Mesenchymal stem cell (in vitro differentiated cells and primary cell): ENCODE measurements at regions not wholly inside any gene's neighbourhood (a gene's known extent, or its start where the extent isn't known, plus 50 kb on each side); places are given as distances from the start of the nearest gene placed in this dataset.
A peak's percentile ranks its signal among the peaks of the same experiment; 100 is the strongest.

Experiments used
- DNase-seq: peaks from one replicate; pipeline ENCODE4 v3.0.0-alpha.2; 2013
- H2AFZ ChIP-seq: one replicate; pipeline ENCODE4 v1.6.1; 2013; ENCODE audit warnings: low read depth, mild to moderate bottlenecking, control low read depth, inconsistent platforms, low read length, moderate library complexity
- H2AK5ac ChIP-seq: 2 replicates; pipeline ENCODE4 v1.6.1; 2013; ENCODE audit warnings: low read length, moderate library complexity, mild to moderate bottlenecking, inconsistent platforms; ENCODE audit not compliant: severe bottlenecking
- H2BK120ac ChIP-seq: one replicate; pipeline ENCODE4 v1.6.1; 2013; ENCODE audit warnings: low read depth, mild to moderate bottlenecking, inconsistent platforms, low read length, moderate library complexity
- H2BK12ac ChIP-seq, 2 experiments: one replicate each; pipeline ENCODE4 v1.6.1; 2013; ENCODE audit warnings: inconsistent platforms in 2 of 2, low read length in 2 of 2, mild to moderate bottlenecking in 2 of 2, moderate library complexity in 2 of 2, control low read depth in 1 of 2
- H2BK15ac ChIP-seq: one replicate; pipeline ENCODE4 v1.6.1; 2013; ENCODE audit warnings: mild to moderate bottlenecking, low read depth, inconsistent platforms; ENCODE audit not compliant: poor library complexity, severe bottlenecking
- H2BK5ac ChIP-seq: 2 replicates; pipeline ENCODE4 v1.6.1; 2013; ENCODE audit warnings: low read depth, mild to moderate bottlenecking, low read length, control low read depth, inconsistent platforms; ENCODE audit not compliant: poor library complexity, severe bottlenecking
- H3K14ac ChIP-seq, 2 experiments: one replicate each; pipeline ENCODE4 v1.6.1; 2013; ENCODE audit warnings: inconsistent platforms in 2 of 2, low read length in 2 of 2, control low read depth in 1 of 2, mild to moderate bottlenecking in 1 of 2, moderate library complexity in 1 of 2
- H3K18ac ChIP-seq, 2 experiments: one replicate each; pipeline ENCODE4 v1.6.1; 2013; ENCODE audit warnings: inconsistent platforms in 2 of 2, low read length in 2 of 2, control low read depth in 1 of 2, low read depth in 1 of 2, mild to moderate bottlenecking in 1 of 2
- H3K23ac ChIP-seq, 2 experiments: one replicate each; pipeline ENCODE4 v1.6.1; 2013; ENCODE audit warnings: inconsistent platforms in 2 of 2, low read length in 2 of 2, mild to moderate bottlenecking in 2 of 2, moderate library complexity in 2 of 2, control low read depth in 1 of 2
- H3K27ac ChIP-seq: 2 replicates; pipeline ENCODE4 v1.5.1; 2013; ENCODE audit warnings: mild to moderate bottlenecking, moderate library complexity, low read length, control low read depth, inconsistent platforms; ENCODE audit not compliant: poor library complexity, severe bottlenecking
- H3K27me3 ChIP-seq, 2 experiments: 2 replicates each; pipeline versions ENCODE4 v1.6.1 to v1.7.0; 2013; ENCODE audit warnings: low read length in 2 of 2, mild to moderate bottlenecking in 2 of 2, moderate library complexity in 2 of 2, control low read depth in 1 of 2, inconsistent platforms in 1 of 2; ENCODE audit not compliant: control insufficient read depth in 1 of 2, insufficient read depth in 1 of 2
- H3K36me3 ChIP-seq, 2 experiments: 2 replicates each; pipeline versions ENCODE4 v1.6.1 to v1.7.0; 2013; ENCODE audit warnings: low read length in 2 of 2, control low read depth in 1 of 2, inconsistent platforms in 1 of 2, low read depth in 1 of 2, mild to moderate bottlenecking in 1 of 2; ENCODE audit not compliant: insufficient read depth in 2 of 2, control insufficient read depth in 1 of 2
- H3K4ac ChIP-seq, 2 experiments: one replicate each; pipeline ENCODE4 v1.6.1; 2013; ENCODE audit warnings: inconsistent platforms in 2 of 2, low read length in 2 of 2, mild to moderate bottlenecking in 2 of 2, moderate library complexity in 2 of 2, control low read depth in 1 of 2, low read depth in 1 of 2
- H3K4me1 ChIP-seq: 2 replicates; pipeline ENCODE4 v1.6.1; 2013; ENCODE audit warnings: low read depth, low read length, control low read depth; ENCODE audit not compliant: control insufficient read depth, insufficient read depth
- H3K4me2 ChIP-seq: 2 replicates; pipeline ENCODE4 v1.6.1; 2013; ENCODE audit warnings: low read length, mild to moderate bottlenecking, inconsistent platforms; ENCODE audit not compliant: poor library complexity, severe bottlenecking
- H3K4me3 ChIP-seq, 2 experiments: 2 replicates each; pipeline versions ENCODE4 v1.5.1 to v1.7.0; 2013; ENCODE audit warnings: low read length in 2 of 2, mild to moderate bottlenecking in 2 of 2, control low read depth in 1 of 2, low read depth in 1 of 2; ENCODE audit not compliant: insufficient read depth in 1 of 2
- H3K79me1 ChIP-seq: replicated peaks from 2 replicates; pipeline ENCODE4 v1.6.1; 2013; ENCODE audit warnings: mild to moderate bottlenecking, control low read depth, low read length, inconsistent platforms; ENCODE audit not compliant: poor library complexity, severe bottlenecking
- H3K9ac ChIP-seq: 2 replicates; pipeline ENCODE4 v1.7.0; 2013; ENCODE audit warnings: mild to moderate bottlenecking, low read length, moderate library complexity
- H3K9me3 ChIP-seq: 2 replicates; pipeline ENCODE4 v1.7.0; 2013; ENCODE audit warnings: mild to moderate bottlenecking, low read length; ENCODE audit not compliant: control insufficient read depth
- H4K8ac ChIP-seq: one replicate; pipeline ENCODE4 v1.6.1; 2013; ENCODE audit warnings: inconsistent platforms, mild to moderate bottlenecking, low read length, moderate library complexity
- H4K91ac ChIP-seq: one replicate; pipeline ENCODE4 v1.6.1; 2013; ENCODE audit warnings: mild to moderate bottlenecking, low read length, inconsistent platforms
- WGBS: methylation state at CpG from one replicate; pipeline ENCODE4 v1.1.7; 2013; ENCODE audit warnings: mixed read lengths; 5-methylcytosine and 5-hydroxymethylcytosine counted together

DNA sequence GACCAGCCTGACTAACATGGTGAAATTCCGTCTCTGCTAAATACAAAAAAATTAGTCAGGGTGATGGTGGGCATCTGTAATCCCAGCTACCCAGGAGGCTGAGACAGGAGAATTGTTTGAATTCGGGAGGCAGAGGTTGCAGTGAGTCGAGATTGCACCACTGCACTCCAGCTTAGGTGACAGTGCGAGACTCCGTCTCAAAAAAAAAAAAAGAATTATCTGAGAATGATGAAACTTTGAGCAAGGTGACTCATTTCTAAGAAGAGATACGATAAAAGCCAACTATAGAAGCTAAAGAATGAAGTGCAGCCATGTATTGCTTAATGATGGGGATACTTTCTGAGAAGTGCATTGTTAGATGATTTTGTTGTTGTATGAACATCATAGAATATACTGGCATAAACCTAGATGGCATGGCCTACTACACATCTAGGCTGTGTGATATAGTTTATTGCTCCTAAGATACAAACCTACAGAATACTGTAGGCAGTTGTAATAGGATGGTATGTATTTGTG lies 64.7 kb downstream of the SNRPE start:
- peaks cover 2% of the 10 kb centered on the region for H3K4me1 ChIP-seq
- H3K79me1 ChIP-seq: no peaks in the 10 kb centered on the region
- no peaks in the 10 kb centered on the region for H3K27me3 ChIP-seq
- no peaks in the 10 kb centered on the region for H3K9me3 ChIP-seq
- 80% methylated on average over 6 of the region's 6 CpGs for WGBS
- no peak overlapping the region for H3K18ac ChIP-seq
- H3K14ac ChIP-seq: no peak overlapping the region
- no peak overlapping the region for H2AK5ac ChIP-seq
- H3K36me3 ChIP-seq: no peaks in the 10 kb centered on the region
- no peak overlapping the region for H2BK5ac ChIP-seq
- no peak overlapping the region for H4K8ac ChIP-seq
- H4K91ac ChIP-seq: no peak overlapping the region
- H3K4ac ChIP-seq: no peak overlapping the region
- H3K4me2 ChIP-seq: no peak overlapping the region
- no peak overlapping the region for H2BK12ac ChIP-seq
- no peak overlapping the region for H2AFZ ChIP-seq
- DNase-seq: peak; percentile 57
- H2BK120ac ChIP-seq: no peak overlapping the region
- no peak overlapping the region for H3K27ac ChIP-seq
- no peak overlapping the region for H2BK15ac ChIP-seq
- no peak overlapping the region for H3K23ac ChIP-seq
- H3K9ac ChIP-seq: no peak overlapping the region
- no peak overlapping the region for H3K4me3 ChIP-seq

GRCh38 chr1:203929741-203930309 lies 68.4 kb downstream of the SNRPE start:
- H3K36me3 ChIP-seq: no peaks in the 10 kb centered on the region
- no peak overlapping the region for H2BK120ac ChIP-seq
- no peak overlapping the region for H3K4me2 ChIP-seq
- no peak overlapping the region for H3K14ac ChIP-seq
- H3K4ac ChIP-seq: no peak overlapping the region
- H3K4me3 ChIP-seq: no peak overlapping the region
- no peak for DNase-seq
- no peak overlapping the region for H3K18ac ChIP-seq
- H2BK15ac ChIP-seq: no peak overlapping the region
- H3K9me3 ChIP-seq: no peaks in the 10 kb centered on the region
- H2BK5ac ChIP-seq: no peak overlapping the region
- H2BK12ac ChIP-seq: no peak overlapping the region
- no peak overlapping the region for H3K27ac ChIP-seq
- peaks cover 0 to 6% of the 10 kb centered on the region in 2 experiments for H3K27me3 ChIP-seq
- no peak overlapping the region for H4K8ac ChIP-seq
- WGBS: 75% methylated on average over 2 of the region's 4 CpGs
- peaks cover 2% of the 10 kb centered on the region for H3K4me1 ChIP-seq
- H2AFZ ChIP-seq: no peak overlapping the region
- H3K23ac ChIP-seq: no peak overlapping the region
- no peak overlapping the region for H2AK5ac ChIP-seq
- no peaks in the 10 kb centered on the region for H3K79me1 ChIP-seq
- no peak overlapping the region for H3K9ac ChIP-seq
- no peak overlapping the region for H4K91ac ChIP-seq

GRCh38 chr1:203930342-203930741 lies 68.9 kb downstream of the SNRPE start:
- no peak overlapping the region for H4K8ac ChIP-seq
- H3K14ac ChIP-seq: no peak overlapping the region
- no peak overlapping the region for H3K4ac ChIP-seq
- peaks cover 2 to 6% of the 10 kb centered on the region in 2 experiments for H3K27me3 ChIP-seq
- H4K91ac ChIP-seq: no peak overlapping the region
- 60% methylated on average over 1 of the region's 3 CpGs for WGBS
- no peak overlapping the region for H3K23ac ChIP-seq
- no peak overlapping the region for H2AFZ ChIP-seq
- no peak overlapping the region for H3K4me3 ChIP-seq
- no peak overlapping the region for H2BK120ac ChIP-seq
- no peak overlapping the region for H3K18ac ChIP-seq
- H3K79me1 ChIP-seq: no peaks in the 10 kb centered on the region
- no peak overlapping the region for H3K4me2 ChIP-seq
- DNase-seq: no peak
- no peak overlapping the region for H2BK5ac ChIP-seq
- H3K4me1 ChIP-seq: peaks cover 2% of the 10 kb centered on the region
- no peak overlapping the region for H3K9ac ChIP-seq
- H3K9me3 ChIP-seq: no peaks in the 10 kb centered on the region
- no peak overlapping the region for H2AK5ac ChIP-seq
- H3K27ac ChIP-seq: no peak overlapping the region
- no peak overlapping the region for H2BK15ac ChIP-seq
- no peaks in the 10 kb centered on the region for H3K36me3 ChIP-seq
- no peak overlapping the region for H2BK12ac ChIP-seq

GRCh38 chr1:203931953-203932352 lies 70.6 kb downstream of the SNRPE start:
- no peak overlapping the region for H3K9ac ChIP-seq
- H3K4me1 ChIP-seq: no peaks in the 10 kb centered on the region
- H3K9me3 ChIP-seq: no peaks in the 10 kb centered on the region
- H3K27ac ChIP-seq: no peak overlapping the region
- H4K8ac ChIP-seq: no peak overlapping the region
- H3K4ac ChIP-seq: no peak overlapping the region
- H2BK15ac ChIP-seq: no peak overlapping the region
- H2AFZ ChIP-seq: no peak overlapping the region
- no peak overlapping the region for H2BK5ac ChIP-seq
- H2AK5ac ChIP-seq: no peak overlapping the region
- H4K91ac ChIP-seq: no peak overlapping the region
- H2BK12ac ChIP-seq: no peak overlapping the region
- no peak overlapping the region for H3K4me3 ChIP-seq
- H3K36me3 ChIP-seq: no peaks in the 10 kb centered on the region
- H3K27me3 ChIP-seq: peaks cover 3 to 6% of the 10 kb centered on the region in 2 experiments
- H3K4me2 ChIP-seq: no peak overlapping the region
- no peak for DNase-seq
- no peak overlapping the region for H3K14ac ChIP-seq
- no peak overlapping the region for H2BK120ac ChIP-seq
- H3K18ac ChIP-seq: no peak overlapping the region
- 83% methylated on average over 2 of the region's 2 CpGs for WGBS
- no peaks in the 10 kb centered on the region for H3K79me1 ChIP-seq
- no peak overlapping the region for H3K23ac ChIP-seq
